H1 (cell line): ENCODE measurements at regions not wholly inside any gene's neighbourhood (a gene's known extent, or its start where the extent isn't known, plus 50 kb on each side); places are given as distances from the start of the nearest gene placed in this dataset.

ENCODE experiments used
- CTCF ChIA-PET: fragments of 300-600 bp; sonication (Branson Sonifier 250); formaldehyde crosslinking; loops from one replicate; lab custom pipeline; 2021; ENCODE audit not compliant: partially characterized antibody; lab: Charles Lee
- POLR2A ChIA-PET: fragments of 300-600 bp; sonication (Branson Sonifier 250); formaldehyde crosslinking; loops from one replicate; lab custom pipeline; 2021; ENCODE audit warnings: inconsistent platforms; ENCODE audit not compliant: partially characterized antibody; lab: Charles Lee
- DNase-seq, 2 experiments: peaks; one replicate each; pipeline versions ENCODE4 v3.0.0 to v3.0.0-alpha.2; 2010 to 2022; ENCODE audit warnings: low spot score in 2 of 2, low read depth in 1 of 2, mixed read lengths in 1 of 2
- FAIRE-seq: peaks from 2 replicates; lab custom pipeline; 2011; peaks lifted over from hg19 to GRCh38; lab: Jason Lieb, UNC
- H2AFZ ChIP-seq: 2 replicates; pipeline ENCODE4 v1.8.1; 2012; ENCODE audit warnings: low read length, inconsistent platforms
- H2AK5ac ChIP-seq: 2 replicates; pipeline ENCODE4 v1.6.1; 2013; ENCODE audit warnings: low read depth, low read length
- H2BK120ac ChIP-seq: replicated peaks from 2 replicates; pipeline ENCODE3; 2013; ENCODE audit warnings: low read depth, low read length, inconsistent platforms
- H2BK12ac ChIP-seq: 2 replicates; pipeline ENCODE4 v1.6.1; 2013; ENCODE audit warnings: low read depth, low read length
- H2BK15ac ChIP-seq: 2 replicates; pipeline ENCODE4 v1.6.1; 2013; ENCODE audit warnings: low read length
- H2BK20ac ChIP-seq: 2 replicates; pipeline ENCODE4 v1.6.1; 2013; ENCODE audit warnings: low read length
- H2BK5ac ChIP-seq: 2 replicates; pipeline ENCODE4 v1.6.1; 2013; ENCODE audit warnings: low read depth, low read length
- H3K14ac ChIP-seq: 2 replicates; pipeline ENCODE4 v1.6.1; 2013; ENCODE audit warnings: inconsistent platforms; ENCODE audit not compliant: insufficient read length
- H3K18ac ChIP-seq: 2 replicates; pipeline ENCODE4 v1.6.1; 2013; ENCODE audit warnings: low read length; ENCODE audit errors: extremely low read depth
- H3K23ac ChIP-seq: 2 replicates; pipeline ENCODE4 v1.6.1; 2013; ENCODE audit warnings: inconsistent platforms; ENCODE audit not compliant: insufficient read length
- H3K23me2 ChIP-seq: 2 replicates; pipeline ENCODE4 v1.6.1; 2013; ENCODE audit warnings: low read depth, low read length
- H3K27ac ChIP-seq: 2 replicates; pipeline ENCODE4 v1.6.1; 2011; ENCODE audit warnings: low read depth, low read length, inconsistent platforms
- H3K27me3 ChIP-seq, 4 experiments: replicated peaks in 1 of 4; 1 replicate in 1 of 4; 2 replicates in 3 of 4; pipeline versions ENCODE4 v1.6.1 to v1.8.1; 2011 to 2013; ENCODE audit warnings: low read length in 3 of 4, mild to moderate bottlenecking in 3 of 4, inconsistent platforms in 2 of 4, mixed read lengths in 2 of 4, moderate library complexity in 1 of 4; ENCODE audit not compliant: control insufficient read depth in 3 of 4, insufficient read depth in 3 of 4; ENCODE audit errors: extremely low read depth in 1 of 4
- H3K36me3 ChIP-seq, 4 experiments: 2 replicates each; pipeline versions ENCODE4 v1.6.1 to v1.8.1; 2011 to 2013; ENCODE audit warnings: mild to moderate bottlenecking in 4 of 4, low read length in 3 of 4, moderate library complexity in 2 of 4, control low read depth in 1 of 4, inconsistent platforms in 1 of 4; ENCODE audit not compliant: insufficient read depth in 4 of 4, control insufficient read depth in 2 of 4
- H3K4ac ChIP-seq: replicated peaks from 2 replicates; pipeline ENCODE3; 2013; ENCODE audit warnings: low read length, low read depth, mixed read lengths, inconsistent platforms; ENCODE audit not compliant: insufficient read length
- H3K4me1 ChIP-seq, 4 experiments: replicated peaks in 1 of 4; 1 replicate in 1 of 4; 2 replicates in 3 of 4; pipeline versions ENCODE4 v1.6.1 to v1.8.1; 2011 to 2013; ENCODE audit warnings: low read length in 3 of 4, inconsistent platforms in 2 of 4, mixed read lengths in 1 of 4; ENCODE audit not compliant: insufficient read depth in 4 of 4, control insufficient read depth in 3 of 4
- H3K4me2 ChIP-seq, 2 experiments: 2 replicates each; pipeline versions ENCODE4 v1.6.1 to v1.8.1; 2011 to 2013; ENCODE audit warnings: low read depth in 2 of 2, low read length in 2 of 2, control low read depth in 1 of 2, inconsistent platforms in 1 of 2, mild to moderate bottlenecking in 1 of 2; ENCODE audit not compliant: insufficient read depth in 1 of 2
- H3K4me3 ChIP-seq, 4 experiments: fragments of 200-600, 300-600 bp in 1 of 4; sonication (generic), shearing (Covaris generic), sonication (Bioruptor Twin) in 1 of 4; 2 replicates each; pipeline versions ENCODE4 v1.5.1 to v1.8.1; 2011 to 2016; ENCODE audit warnings: low read length in 4 of 4, low read depth in 3 of 4, control low read depth in 2 of 4, inconsistent platforms in 2 of 4, mild to moderate bottlenecking in 2 of 4, mixed read lengths in 1 of 4, moderate library complexity in 1 of 4; ENCODE audit not compliant: insufficient read depth in 2 of 4; ENCODE audit errors: extremely low read depth in 1 of 4
- H3K56ac ChIP-seq: replicated peaks from 2 replicates; pipeline ENCODE3; 2013; ENCODE audit warnings: low read depth, mild to moderate bottlenecking, mixed read lengths, low read length, inconsistent platforms; ENCODE audit not compliant: insufficient read length
- H3K79me1 ChIP-seq: 2 replicates; pipeline ENCODE4 v1.6.1; 2013; ENCODE audit warnings: low read depth, low read length, control low read depth
- H3K79me2 ChIP-seq, 2 experiments: 2 replicates each; pipeline versions ENCODE4 v1.6.1 to v1.8.1; 2012 to 2013; ENCODE audit warnings: low read length in 2 of 2, mild to moderate bottlenecking in 2 of 2, inconsistent platforms in 1 of 2; ENCODE audit not compliant: insufficient read depth in 2 of 2, control insufficient read depth in 1 of 2
- H3K9ac ChIP-seq, 4 experiments: replicated peaks in 1 of 4; 1 replicate in 1 of 4; 2 replicates in 3 of 4; pipeline versions ENCODE4 v1.6.1 to v1.8.1; 2011 to 2013; ENCODE audit warnings: low read depth in 3 of 4, low read length in 3 of 4, control low read depth in 2 of 4, mild to moderate bottlenecking in 2 of 4, moderate library complexity in 2 of 4, inconsistent platforms in 1 of 4; ENCODE audit errors: extremely low read depth in 1 of 4
- H3K9me3 ChIP-seq, 2 experiments: 2 replicates each; pipeline versions ENCODE4 v1.6.1 to v1.8.1; 2012 to 2013; ENCODE audit warnings: mild to moderate bottlenecking in 2 of 2, moderate library complexity in 2 of 2, control low read depth in 1 of 2, inconsistent platforms in 1 of 2, low read depth in 1 of 2, low read length in 1 of 2, mixed read lengths in 1 of 2; ENCODE audit not compliant: insufficient read depth in 2 of 2
- H4K20me1 ChIP-seq, 2 experiments: replicated peaks in 1 of 2; 2 replicates each; pipeline versions ENCODE3 to v1.8.1; 2011 to 2013; ENCODE audit warnings: inconsistent platforms in 2 of 2, low read length in 2 of 2, mild to moderate bottlenecking in 1 of 2; ENCODE audit not compliant: insufficient read depth in 2 of 2, control insufficient read depth in 1 of 2
- H4K5ac ChIP-seq: 2 replicates; pipeline ENCODE4 v1.6.1; 2013; ENCODE audit warnings: low read length, low read depth, mixed read lengths, inconsistent platforms; ENCODE audit not compliant: insufficient read length
- H4K8ac ChIP-seq: 2 replicates; pipeline ENCODE4 v1.8.0; 2013; ENCODE audit warnings: mild to moderate bottlenecking, moderate library complexity, low read length, inconsistent platforms; ENCODE audit not compliant: insufficient read depth; ENCODE audit errors: extremely low read depth
- H4K91ac ChIP-seq: replicated peaks from 2 replicates; pipeline ENCODE3; 2013; ENCODE audit warnings: low read length, mixed read lengths, inconsistent platforms; ENCODE audit not compliant: insufficient read length
- CEBPB ChIP-seq: IDR thresholded peaks from 2 replicates; pipeline ENCODE4 v1.6.1; 2012; ENCODE audit warnings: low read depth, low read length
- CHD1 ChIP-seq: IDR thresholded peaks from 2 replicates; pipeline ENCODE4 v1.6.1; 2012; ENCODE audit warnings: low read depth, low read length, improper control_type of control experiment
- CREB1 ChIP-seq: IDR thresholded peaks from 2 replicates; pipeline ENCODE4 v1.6.1; 2012; ENCODE audit warnings: inconsistent platforms
- EZH2 ChIP-seq: fragments of 200-600 bp; sonication (generic); IDR thresholded peaks from 2 replicates; pipeline ENCODE4 v1.7.1; 2012; ENCODE audit warnings: low read depth, mild to moderate bottlenecking, moderate library complexity, low read length, inconsistent platforms; ENCODE audit not compliant: severe bottlenecking
- KDM1A ChIP-seq: fragments of 200-600, 300-600 bp; sonication (generic); IDR thresholded peaks from 2 replicates; pipeline ENCODE4 v1.7.1; 2016; ENCODE audit warnings: mild to moderate bottlenecking, low read length, borderline replicate concordance
- MAX ChIP-seq: IDR thresholded peaks from 2 replicates; pipeline ENCODE4 v1.6.1; 2012; ENCODE audit warnings: inconsistent platforms
- NRF1 ChIP-seq: IDR thresholded peaks from 2 replicates; pipeline ENCODE4 v1.6.1; 2011; ENCODE audit warnings: mild to moderate bottlenecking, low read depth, low read length, improper control_type of control experiment
- RBBP5 ChIP-seq: IDR thresholded peaks from 2 replicates; pipeline ENCODE4 v1.7.1; 2012; ENCODE audit warnings: low read depth, mild to moderate bottlenecking, inconsistent platforms, low read length, moderate library complexity, borderline replicate concordance
- SIRT6 ChIP-seq: IDR thresholded peaks from one replicate; pipeline ENCODE4 v1.7.1; 2012; ENCODE audit warnings: low read length, inconsistent platforms
- TEAD4 ChIP-seq: IDR thresholded peaks from 2 replicates; pipeline ENCODE4 v1.6.1; 2012; ENCODE audit warnings: low read depth, low read length, inconsistent platforms, mixed read lengths
- USF2 ChIP-seq: IDR thresholded peaks from 2 replicates; pipeline ENCODE4 v1.6.1; 2011; ENCODE audit warnings: low read length, improper control_type of control experiment
- YY1 ChIP-seq: IDR thresholded peaks from 2 replicates; pipeline ENCODE4 v1.6.1; 2011; ENCODE audit warnings: low read depth, mild to moderate bottlenecking, low read length
- WGBS, 2 experiments: shearing (Covaris generic) in 1 of 2; methylation state at CpG; one replicate each; pipeline versions ENCODE4 v1.1.6 to v1.1.7; 2013 to 2015; ENCODE audit warnings: low lambda C conversion rate in 2 of 2, mixed read lengths in 2 of 2, inconsistent platforms in 1 of 2, low coverage in 1 of 2, missing lambda C conversion rate in 1 of 2; ENCODE audit not compliant: insufficient replicate concordance in 2 of 2, insufficient coverage in 1 of 2, insufficient read length in 1 of 2; ENCODE audit errors: extremely low coverage in 1 of 2, missing lambda C conversion rate in 1 of 2; 5-methylcytosine and 5-hydroxymethylcytosine counted together

- DNase-seq (no peak), FAIRE-seq (no peak)
- no peak overlapping the region for H2BK120ac ChIP-seq
- H3K79me1 ChIP-seq = no peaks in the 10 kb centered on the region
- no peak overlapping the region for H3K4ac ChIP-seq
- H4K8ac ChIP-seq = no peak overlapping the region
- no peak overlapping the region for H3K23ac ChIP-seq
- no peak overlapping the region for H3K18ac ChIP-seq
- ChIA-PET CTCF (interaction anchor here (0.7 to 1.4 kb wide), 3 partner anchors 8 to 83 kb away, joined by 3 to 4 read pairs (median 3); no protein-coding TSS in a partner anchor), POLR2A (interaction anchor here (0.7 kb wide), 1 partner anchor 21 kb away, joined by 3 read pairs; no protein-coding TSS in a partner anchor)
- H3K9me3 ChIP-seq = no peaks in the 10 kb centered on the region
- no peaks in the 10 kb centered on the region for H3K36me3 ChIP-seq
- no peaks in the 10 kb centered on the region for H4K20me1 ChIP-seq
- H3K23me2 ChIP-seq = peaks cover 3% of the 10 kb centered on the region
- H3K4me1 ChIP-seq = peaks cover 0 to 9% (median 4%) of the 10 kb centered on the region in 4 experiments; a peak in 5 of 7 replicates
- no peak overlapping the region for H2BK15ac ChIP-seq
- no peak overlapping the region for H2AFZ ChIP-seq
- no peak overlapping the region for H4K91ac ChIP-seq
- no peak overlapping the region for H2BK5ac ChIP-seq
- H3K9ac ChIP-seq = no peak overlapping the region; a peak in 1 of 7 replicates
- no peak overlapping the region for H3K14ac ChIP-seq
- H2BK20ac ChIP-seq = no peak overlapping the region
- no peaks in the 10 kb centered on the region; a peak in 1 of 7 replicates for H3K27me3 ChIP-seq
- no peaks in the 10 kb centered on the region for H3K79me2 ChIP-seq
- H2AK5ac ChIP-seq = no peak overlapping the region
- no peak overlapping the region for H2BK12ac ChIP-seq
- H4K5ac ChIP-seq = no peak overlapping the region
- WGBS, 2 experiments = 70% methylated on average over 5 of the region's 5 CpGs; no CpG with 5 or more reads in 1 of the 2 experiments
- no peak overlapping the region for H3K56ac ChIP-seq
- H3K27ac ChIP-seq = no peak overlapping the region
- no peak overlapping the region for H3K4me3 ChIP-seq
- no peak overlapping the region for H3K4me2 ChIP-seq
- TF ChIP-seq CREB1 (no peak), TEAD4 (no peak), KDM1A (no peak), SIRT6 (no peak), EZH2 (no peak), YY1 (no peak), CEBPB (no peak), NRF1 (no peak), USF2 (no peak), MAX (no peak), RBBP5 (no peak), CHD1 (no peak)
These were observed 327.5 kb upstream of the ZMIZ1 start for GRCh38 chr10:78740976-78741915.
